ENCODE measurements at regions not wholly inside any gene's neighbourhood (a gene's known extent, or its start where the extent isn't known, plus 50 kb on each side); places are given as distances from the start of the nearest gene placed in this dataset.

DNA sequence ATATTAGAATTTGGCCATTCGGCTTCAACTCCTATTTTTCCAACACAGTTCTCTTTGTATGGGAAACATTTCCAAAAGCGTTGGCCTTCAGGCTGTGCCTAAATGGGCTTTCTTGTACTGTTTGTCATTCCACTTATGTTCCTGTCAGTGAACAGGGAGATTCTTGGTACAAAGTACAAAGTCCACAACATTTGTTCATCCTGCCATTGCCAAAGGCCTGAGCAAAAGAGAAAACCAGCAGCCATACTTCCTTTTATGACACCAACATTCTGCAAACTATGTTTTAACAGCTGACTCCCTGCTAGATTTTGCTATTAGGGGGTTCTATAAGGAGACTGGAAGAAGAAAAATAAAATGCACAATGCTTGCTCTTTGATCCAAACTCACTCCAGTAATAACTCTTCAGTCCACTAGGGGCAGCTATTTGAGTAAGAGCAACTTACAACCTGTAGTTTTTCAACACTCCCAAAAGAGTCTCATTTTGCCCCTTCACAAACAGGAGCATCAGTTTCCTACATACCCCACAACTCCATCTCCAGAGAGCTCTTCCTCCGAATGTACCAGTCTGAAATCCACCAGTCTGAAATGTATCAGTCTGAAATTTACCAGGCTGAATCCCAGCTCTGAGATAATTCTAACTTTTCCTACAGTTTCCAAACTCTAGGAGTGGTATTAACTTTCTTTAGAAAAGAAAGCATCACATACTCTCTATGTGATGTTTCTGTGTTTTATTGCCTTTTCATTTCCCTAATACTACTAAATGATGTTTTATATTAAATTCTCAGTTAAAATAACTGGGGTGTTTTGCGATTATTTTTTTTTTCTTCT lies 693.8 kb downstream of the DNAH5 start:
- TF ChIP-seq, protein P1, sequence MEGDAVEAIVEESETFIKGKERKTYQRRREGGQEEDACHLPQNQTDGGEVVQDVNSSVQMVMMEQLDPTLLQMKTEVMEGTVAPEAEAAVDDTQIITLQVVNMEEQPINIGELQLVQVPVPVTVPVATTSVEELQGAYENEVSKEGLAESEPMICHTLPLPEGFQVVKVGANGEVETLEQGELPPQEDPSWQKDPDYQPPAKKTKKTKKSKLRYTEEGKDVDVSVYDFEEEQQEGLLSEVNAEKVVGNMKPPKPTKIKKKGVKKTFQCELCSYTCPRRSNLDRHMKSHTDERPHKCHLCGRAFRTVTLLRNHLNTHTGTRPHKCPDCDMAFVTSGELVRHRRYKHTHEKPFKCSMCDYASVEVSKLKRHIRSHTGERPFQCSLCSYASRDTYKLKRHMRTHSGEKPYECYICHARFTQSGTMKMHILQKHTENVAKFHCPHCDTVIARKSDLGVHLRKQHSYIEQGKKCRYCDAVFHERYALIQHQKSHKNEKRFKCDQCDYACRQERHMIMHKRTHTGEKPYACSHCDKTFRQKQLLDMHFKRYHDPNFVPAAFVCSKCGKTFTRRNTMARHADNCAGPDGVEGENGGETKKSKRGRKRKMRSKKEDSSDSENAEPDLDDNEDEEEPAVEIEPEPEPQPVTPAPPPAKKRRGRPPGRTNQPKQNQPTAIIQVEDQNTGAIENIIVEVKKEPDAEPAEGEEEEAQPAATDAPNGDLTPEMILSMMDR (IDR thresholded peaks at IDR 0.05; ENCODE audit: low read depth, low read length): peak; percentile 64

DNA sequence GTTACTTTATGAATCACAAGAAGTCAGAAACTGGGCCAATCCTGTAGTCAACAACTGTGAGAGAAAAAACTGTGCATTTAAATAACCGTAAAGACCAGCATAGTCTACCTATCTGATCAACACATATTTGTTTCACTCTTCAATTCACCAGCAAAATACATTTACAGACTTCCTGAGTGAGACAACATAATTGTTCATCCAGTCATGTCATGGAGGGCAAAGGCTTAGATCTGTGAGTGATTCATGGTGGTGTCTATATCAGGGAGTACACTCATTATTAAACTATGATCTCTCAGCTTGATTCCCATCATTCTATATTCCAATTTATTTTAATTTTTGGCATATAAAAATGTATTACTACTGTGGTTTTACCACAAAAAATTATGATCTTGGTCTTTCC lies 694.6 kb downstream of the DNAH5 start:
- TF ChIP-seq, protein P1 (IDR thresholded peaks at IDR 0.05; ENCODE audit: low read depth, low read length): no peak
- H3K4me3 ChIP-seq (ENCODE audit: low read depth, low read length): no peak overlapping the region

More for the DNA sequence above, 693.8 kb downstream of the DNAH5 start:
- H3K4me3 ChIP-seq (ENCODE audit: low read depth, low read length): no peak overlapping the region

DNA sequence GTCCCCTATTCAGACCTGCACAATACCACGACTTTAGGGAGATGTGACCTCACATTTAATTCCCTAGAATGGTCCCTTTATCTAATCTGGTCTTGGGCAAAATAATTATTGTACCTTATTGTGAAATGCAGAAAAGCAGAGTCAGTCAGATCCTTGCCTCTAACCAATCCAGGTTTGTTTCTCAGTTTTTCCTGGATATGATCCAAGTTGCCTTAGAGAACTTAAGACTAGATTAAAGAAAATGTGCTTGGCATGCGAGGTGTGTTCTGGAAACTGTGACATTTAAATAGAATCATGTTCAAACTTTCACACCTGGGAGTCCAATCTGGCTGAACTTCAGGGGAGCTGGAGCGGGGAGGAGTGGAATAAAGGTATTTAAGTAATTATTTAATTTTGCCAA lies 696.2 kb downstream of the DNAH5 start:
- H3K4me3 ChIP-seq (ENCODE audit: low read depth, low read length): no peak overlapping the region
- TF ChIP-seq, protein P1 (IDR thresholded peaks at IDR 0.05; ENCODE audit: low read depth, low read length): no peak

DNA sequence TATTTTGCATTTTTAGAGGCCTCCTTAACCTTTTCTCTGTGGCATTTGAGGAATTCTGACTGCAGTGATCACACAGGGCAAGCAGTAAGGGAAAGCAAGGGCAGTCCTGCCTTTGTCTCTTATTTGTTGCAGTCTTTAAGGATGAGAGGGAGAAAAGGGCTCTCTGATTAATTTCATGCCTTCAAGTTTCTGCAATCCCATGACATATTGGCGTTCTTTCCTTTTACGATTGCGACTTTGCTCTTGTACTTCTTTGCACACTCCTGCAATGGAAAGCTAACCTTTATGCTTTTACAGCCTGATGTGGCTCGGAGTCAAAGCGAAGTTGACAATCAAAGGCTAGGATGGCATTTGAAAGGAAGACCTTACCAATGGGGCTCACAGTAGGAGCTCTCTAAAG lies 698.4 kb downstream of the DNAH5 start:
- TF ChIP-seq, protein P1 (IDR thresholded peaks at IDR 0.05; ENCODE audit: low read depth, low read length): no peak
- no peak overlapping the region for H3K4me3 ChIP-seq (ENCODE audit: low read depth, low read length)

DNA sequence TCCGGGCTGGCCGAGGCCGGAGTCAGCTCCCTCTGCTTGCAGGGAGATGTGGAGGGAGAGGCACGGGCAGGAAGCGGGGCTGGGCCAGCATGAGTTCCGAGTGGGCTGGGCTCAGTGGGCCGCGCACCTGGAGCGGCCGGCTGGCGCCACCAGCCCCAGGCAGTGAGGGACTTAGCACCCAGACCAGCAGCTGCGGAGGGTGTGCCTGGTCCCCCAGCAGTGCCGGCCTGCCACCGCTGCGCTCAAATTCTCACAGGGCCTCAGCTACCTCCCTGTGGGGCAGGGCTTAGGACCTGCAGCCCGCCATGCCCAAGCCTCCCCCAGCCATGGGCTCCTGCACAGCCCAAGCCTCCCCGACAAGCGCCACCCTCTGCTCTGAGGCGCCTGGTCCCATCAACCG lies 700.3 kb downstream of the DNAH5 start:
- TF ChIP-seq, protein P1 (IDR thresholded peaks at IDR 0.05; ENCODE audit: low read depth, low read length): no peak
- no peak overlapping the region for H3K4me3 ChIP-seq (ENCODE audit: low read depth, low read length)

DNA sequence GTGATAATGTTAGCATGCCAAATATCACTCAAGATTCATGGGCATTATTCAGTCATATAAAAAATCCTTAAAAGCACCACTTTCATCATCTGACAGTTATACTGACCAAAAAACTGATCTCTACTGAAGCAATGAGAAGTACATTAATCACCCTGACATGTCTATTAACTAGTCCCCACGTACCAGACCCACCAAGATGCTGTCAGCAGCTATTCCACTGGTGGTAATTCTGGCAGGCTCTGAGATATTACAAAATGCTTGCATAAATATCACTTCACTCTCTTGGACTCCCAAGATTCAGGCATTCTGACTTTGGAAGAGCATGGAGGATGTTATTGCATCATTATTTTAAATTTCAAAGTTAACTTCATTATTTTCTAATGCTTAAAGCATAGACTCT lies 717.0 kb downstream of the DNAH5 start:
- no peak overlapping the region for H3K4me3 ChIP-seq (ENCODE audit: low read depth, low read length)
- TF ChIP-seq, protein P1 (IDR thresholded peaks at IDR 0.05; ENCODE audit: low read depth, low read length): no peak

DNA sequence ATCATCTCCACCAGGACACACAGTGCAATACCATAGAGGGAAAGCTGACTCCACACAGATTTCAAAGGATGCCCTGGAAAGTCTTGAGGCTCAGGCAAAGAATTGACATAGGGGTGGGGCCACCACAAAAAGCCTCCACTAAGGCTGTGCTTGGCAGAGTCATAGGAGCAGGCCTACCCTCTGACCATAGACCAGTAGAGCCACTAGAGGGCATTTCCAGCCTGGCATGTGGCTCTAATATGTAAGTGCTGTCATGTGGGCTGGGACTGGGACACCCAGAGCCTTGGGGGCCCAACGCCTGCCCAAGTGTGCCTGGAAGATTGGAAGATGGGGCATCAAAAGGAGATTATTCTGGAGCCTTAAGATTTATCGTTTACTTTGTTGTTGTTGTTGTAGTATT lies 726.0 kb downstream of the DNAH5 start:
- TF ChIP-seq, protein P1 (IDR thresholded peaks at IDR 0.05; ENCODE audit: low read depth, low read length): peak; percentile 10; the same call in 1 of the 2 replicates
- no peak overlapping the region for H3K4me3 ChIP-seq (ENCODE audit: low read depth, low read length)
